GM18858 (cell line): ENCODE measurements at regions not wholly inside any gene's neighbourhood (a gene's known extent, or its start where the extent isn't known, plus 50 kb on each side); places are given as distances from the start of the nearest gene placed in this dataset.

Experiments
- ATAC-seq: cut with Tn5 transposase; IDR thresholded peaks from one replicate; pipeline ENCODE4 v1.9.1; 2021; ENCODE audit not compliant: unreplicated experiment

DNA sequence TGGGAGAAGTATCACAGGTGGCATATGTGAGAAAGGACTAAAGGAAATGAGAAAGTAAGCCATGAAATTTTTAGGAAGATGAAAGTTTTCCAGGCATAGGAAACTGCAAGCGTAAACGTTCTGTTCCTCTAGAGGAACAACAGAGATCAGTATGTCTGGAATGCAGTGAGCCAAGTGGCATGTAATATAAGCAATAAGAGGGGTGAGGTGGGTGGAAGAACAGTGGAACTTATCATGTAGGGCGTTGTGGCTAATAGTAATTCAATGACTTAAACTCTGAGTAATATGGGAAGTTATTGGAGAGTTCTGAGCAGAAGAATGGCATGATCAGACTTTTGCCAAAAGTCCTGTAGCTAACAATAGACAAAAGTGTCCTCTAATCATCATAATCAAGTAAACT is 902.9 kb downstream of the EPHA3 start:
- no peak for ATAC-seq

- ATAC-seq = no peak
Observed at GRCh38 chr3:90011131-90011530, 903.7 kb downstream of the EPHA3 start.

DNA sequence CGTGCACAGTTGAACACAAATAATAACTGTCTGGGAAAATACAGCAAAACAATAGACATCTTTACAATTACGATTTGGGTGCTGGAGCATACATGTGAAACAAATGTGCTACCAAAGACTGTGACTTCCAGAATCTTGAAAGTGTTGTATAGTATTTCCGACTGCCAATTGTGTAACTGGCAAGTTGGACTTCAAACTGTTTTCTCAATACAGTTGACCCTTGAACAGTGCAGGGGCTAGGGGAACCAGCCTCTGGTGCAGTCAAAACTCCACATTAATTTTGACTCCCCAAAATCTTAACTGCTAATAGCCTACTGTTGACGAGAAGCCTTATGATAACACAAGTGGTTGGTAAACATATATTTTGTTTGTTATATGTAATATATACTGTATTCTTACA is 904.2 kb downstream of the EPHA3 start:
- ATAC-seq = no peak

DNA sequence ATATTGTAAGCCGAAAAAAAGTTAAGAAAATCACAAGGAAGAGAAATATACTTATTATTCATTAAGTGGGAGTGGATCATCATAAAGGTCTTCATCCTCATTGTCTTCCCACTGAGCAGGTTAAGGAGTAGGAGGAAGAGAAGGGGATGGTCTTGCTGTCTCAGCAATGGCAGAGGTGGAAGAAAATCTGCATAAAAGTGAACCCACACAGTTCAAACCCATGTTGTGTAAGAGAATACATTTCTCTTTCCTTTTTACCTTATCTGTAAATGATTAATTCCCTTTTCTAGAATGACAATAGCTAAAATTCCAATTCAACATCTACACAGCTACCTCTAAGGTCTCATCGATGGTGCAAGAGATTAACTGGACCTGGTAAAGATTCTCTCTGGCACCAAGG is 904.6 kb downstream of the EPHA3 start:
- ATAC-seq = no peak

DNA sequence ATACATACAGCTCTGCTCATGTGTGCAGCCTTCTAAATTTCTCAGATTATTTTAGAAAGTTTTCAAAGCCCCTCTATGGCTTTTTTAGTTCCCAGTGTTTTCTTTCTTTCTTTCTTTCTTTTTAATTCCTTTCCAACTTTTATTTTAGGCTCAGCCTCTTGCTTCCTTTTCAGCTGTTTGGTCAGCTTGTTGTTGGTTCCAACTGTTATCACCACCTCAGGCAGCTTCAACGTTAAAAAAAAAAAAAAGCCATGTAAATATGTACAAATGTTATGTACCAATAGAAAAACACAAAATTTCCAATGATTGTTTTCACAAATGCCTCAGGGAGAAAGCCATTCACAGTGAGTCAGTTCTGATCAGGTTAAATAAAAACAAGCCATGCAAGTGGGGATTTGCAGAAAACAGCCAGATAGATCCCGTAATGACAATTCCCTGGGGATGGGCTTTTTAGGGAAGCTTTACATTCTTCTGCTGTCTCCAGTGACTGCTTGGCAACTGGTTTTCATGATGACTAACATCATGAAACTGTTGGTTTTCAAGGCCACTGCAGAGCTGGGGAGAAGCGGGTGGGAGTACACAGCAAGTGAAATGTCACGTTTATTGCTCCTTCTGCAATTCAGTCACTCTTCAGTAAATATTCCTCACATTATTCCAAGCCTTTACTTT is 908.4 kb downstream of the EPHA3 start:
- ATAC-seq = no peak

DNA sequence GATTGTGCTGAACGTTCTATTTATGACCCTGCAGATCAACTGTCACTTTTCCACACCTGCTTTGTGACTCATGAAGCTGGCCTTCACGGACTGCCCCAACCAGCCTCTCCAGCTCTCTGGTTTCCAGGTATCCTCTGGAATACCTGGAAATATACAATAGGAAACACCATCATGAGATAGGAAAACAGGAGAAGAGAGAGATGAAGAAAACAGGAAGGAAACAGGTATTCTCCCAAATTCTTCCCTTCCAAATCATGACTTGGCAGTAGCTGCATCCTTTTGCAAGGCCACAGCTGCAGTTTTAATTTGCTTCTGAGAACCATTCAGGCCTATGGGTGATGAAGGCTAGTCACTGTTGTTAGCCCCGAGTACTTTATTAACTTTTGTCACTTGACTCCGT is 909.1 kb downstream of the EPHA3 start:
- ATAC-seq = no peak

GRCh38 chr3:90018779-90019178 is 911.4 kb downstream of the EPHA3 start:
- ATAC-seq = no peak

DNA sequence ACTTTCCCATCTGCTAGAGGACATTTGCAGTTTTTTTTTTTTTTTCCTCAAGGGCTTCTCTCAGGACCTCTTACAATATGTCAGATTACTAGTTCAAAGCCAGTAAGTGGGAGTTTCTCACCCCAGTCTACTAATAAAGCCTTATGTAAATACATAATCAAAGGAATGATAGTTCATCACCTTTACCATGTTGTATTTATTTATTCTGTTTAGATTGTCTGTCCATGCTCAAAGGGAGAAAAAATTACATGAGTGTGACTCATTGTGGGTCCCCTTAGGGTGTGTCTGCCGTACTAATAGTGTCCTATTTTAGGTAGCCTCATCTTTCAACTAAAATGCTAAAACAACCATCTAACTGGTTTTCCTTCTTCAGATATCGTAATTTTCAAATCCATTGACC is 917.6 kb downstream of the EPHA3 start:
- ATAC-seq = no peak

DNA sequence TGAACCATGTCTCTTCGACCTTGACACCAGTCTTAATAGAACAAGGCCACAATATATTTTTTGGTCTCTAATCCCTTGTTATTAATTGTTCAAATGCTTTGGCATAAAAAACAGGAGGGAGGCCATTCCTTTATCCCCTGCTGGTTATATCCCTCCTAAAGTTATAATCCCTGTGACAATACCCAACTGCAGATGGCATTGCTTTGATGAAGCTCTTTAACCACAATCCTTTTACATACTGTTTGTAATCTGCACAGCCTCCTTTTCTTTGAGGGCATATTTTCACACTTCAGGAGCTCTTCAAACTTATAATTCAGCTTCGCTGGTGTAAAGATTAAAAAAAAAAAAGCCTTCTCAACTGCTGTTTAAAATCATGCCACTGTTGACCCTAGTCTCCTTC is 919.0 kb downstream of the EPHA3 start:
- ATAC-seq = no peak

GRCh38 chr3:90031121-90031520 is 923.7 kb downstream of the EPHA3 start:
- ATAC-seq = no peak

DNA sequence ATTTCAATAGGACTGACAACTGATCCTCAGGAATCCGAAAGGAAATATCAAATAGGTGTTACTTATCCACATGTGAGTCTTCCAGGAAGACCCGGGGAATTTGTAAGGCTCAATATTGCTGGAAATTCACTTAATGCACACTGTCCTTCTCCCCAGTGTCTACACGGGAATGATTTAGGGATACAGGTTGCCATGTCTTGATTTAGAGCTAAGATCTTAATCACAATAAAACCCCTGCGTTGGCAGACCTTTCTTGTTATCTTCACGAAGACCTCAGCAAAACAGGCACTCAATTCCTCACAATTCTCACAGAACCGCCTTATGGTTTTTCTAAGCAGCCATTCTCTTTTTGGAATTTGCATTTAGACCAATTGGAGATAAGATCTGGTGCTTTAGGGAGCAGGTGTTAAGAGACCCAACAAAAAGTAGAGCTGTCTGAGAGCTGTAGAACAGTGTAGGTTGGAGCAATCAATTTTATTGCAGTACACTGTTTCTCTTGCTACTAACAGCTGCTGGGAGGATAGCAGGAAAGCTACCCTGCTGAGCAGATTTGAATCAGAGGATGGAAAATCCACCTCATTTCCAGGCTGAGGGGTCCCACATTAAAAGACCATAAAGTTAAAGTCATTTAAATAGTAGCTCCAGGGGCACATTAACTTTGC is 925.7 kb downstream of the EPHA3 start:
- ATAC-seq = no peak

DNA sequence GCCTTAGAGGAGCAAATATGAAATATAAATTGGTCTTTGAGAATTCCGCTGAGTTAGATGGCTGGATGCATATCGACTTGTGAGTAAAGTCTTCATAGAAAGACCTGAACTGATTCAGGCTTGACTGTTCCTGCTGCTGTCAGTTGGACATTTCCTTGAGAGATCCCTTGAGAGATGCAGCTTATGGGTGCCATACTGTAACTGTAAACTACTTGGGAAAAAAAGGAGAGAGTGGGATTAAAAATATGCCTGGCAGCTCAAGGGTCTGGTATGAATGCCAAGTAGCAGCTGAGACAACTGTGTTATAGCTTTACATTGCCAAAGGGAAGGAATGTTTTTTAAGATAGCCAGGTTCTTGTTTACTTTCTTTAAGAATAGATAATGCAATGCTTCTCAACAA is 926.6 kb downstream of the EPHA3 start:
- no peak for ATAC-seq

- ATAC-seq = no peak
Observed at GRCh38 chr3:90035643-90036042, 928.2 kb downstream of the EPHA3 start.

DNA sequence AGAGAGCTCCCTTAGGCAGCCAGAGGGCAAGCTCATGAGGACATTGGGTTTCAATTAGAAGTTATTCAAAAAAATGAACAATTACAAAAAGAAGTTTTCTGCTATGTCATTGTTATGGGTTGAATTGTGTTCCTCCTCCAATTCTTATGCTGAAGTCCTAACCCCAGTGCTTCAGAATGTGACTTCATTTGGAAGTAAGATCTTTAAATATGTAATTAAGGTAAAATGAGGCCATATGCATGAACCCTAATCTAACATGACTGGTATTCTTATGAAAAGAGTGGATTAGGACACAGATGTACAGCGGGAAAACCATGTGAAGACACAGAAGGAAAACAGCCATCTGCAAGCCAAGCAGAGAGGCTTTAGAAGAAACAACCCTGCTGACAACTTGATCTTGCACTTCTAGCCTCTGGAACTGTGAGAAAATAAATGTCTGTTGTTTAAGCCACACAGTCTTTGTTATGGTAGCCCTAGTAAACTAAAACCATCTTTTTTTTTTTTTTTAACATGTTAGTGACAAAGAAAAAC is 929.6 kb downstream of the EPHA3 start:
- no peak for ATAC-seq

DNA sequence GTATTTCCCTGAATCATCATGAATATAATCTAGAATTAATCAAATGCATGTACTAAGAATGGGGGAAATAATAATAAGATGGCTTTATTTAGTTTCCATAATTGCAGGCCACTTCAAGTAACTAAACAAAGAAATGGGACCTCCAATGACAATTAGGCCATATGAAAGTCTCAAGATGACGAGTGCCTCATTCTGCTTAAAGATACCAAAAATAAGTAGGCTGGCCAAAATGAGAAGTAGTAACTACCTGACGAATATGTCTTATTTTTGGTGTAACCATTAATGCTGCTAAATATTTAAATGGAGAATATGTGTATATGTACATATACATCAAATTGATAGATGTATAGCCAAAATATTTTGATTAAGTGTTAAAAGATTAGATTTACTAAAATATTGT is 932.6 kb downstream of the EPHA3 start:
- ATAC-seq = no peak

DNA sequence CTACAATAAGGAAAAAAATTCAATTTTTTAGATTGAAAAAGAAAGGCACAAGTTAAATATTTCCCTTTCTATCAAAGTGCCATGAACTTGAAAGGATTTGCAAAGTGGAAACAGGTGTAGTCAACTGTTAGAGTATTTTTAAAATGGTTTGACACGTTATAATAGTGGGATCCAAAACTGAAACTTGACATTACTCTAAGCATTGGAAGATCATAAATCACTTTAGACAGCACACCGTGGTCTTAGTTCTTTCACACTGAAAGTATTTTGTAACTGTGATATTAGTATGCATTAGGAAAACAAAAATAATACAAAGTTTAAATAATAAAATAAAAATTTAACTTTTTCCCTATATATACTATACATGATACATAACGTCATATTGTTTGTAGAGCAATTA is 933.1 kb downstream of the EPHA3 start:
- ATAC-seq = no peak

DNA sequence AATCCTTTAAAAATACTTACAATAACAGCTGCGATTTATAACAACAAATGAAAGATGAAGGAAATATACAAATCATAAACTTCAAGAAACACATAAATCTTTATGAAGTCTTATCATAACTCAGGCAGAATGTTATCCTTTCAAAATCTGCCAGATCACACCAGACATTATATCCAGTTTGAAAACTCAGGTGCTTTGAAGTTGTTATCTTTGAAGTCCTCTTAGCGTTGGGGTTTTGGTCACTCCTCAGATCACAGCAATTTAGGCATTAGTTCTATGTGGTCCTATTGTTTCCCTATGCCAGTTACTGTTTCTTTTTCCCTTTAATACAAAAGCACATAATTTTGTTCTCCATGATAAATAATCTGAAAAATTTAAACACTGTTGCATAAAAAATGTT is 934.6 kb downstream of the EPHA3 start:
- ATAC-seq = no peak

- no peak for ATAC-seq
Observed at GRCh38 chr3:90043287-90043686, 935.9 kb downstream of the EPHA3 start.

GRCh38 chr3:90044084-90044816 is 936.8 kb downstream of the EPHA3 start:
- no peak for ATAC-seq

DNA sequence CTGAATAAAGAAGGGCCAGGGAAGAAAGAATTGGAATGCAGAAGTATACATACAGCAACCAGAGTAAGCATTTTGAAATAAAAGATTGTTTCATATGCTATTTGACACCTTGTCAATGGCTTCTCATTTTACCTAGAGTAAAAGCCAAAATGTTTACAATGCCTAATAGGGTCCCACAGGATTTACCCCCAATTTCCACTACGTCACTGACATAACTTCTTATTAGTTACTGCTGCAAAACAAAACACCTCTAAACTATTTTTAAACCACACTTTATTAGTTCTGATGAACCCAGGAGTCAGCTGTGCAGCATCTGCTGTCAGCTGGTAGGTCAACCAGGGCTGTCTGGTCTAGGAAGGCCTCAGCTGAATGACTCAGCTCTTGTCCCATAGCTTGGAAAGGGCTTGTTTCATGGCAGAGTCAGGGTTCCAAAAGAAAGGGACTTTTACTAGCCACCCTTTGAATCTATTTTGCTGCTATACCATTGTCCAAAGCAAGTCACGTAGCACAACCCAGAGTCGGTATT is 945.1 kb downstream of the EPHA3 start:
- ATAC-seq = no peak

GRCh38 chr3:90054311-90054710 is 946.9 kb downstream of the EPHA3 start:
- no peak for ATAC-seq

DNA sequence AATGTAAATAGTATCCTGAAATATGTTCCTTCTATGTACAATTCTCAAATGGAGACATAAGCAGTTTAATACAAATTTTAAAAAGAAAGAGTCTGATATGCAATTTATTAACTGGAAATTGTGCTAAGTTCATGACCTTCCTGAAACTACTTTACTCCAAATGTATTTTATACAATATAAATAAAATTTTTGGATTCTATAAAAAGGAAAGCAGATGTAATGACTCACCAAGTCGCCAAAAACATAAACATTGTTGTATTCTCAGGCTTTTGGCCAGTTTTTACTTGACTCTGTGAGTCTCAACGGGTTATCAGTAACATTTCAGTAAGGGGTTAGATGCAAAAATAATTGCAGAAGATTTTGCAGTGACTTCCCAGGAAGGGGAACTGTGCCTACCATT is 948.2 kb downstream of the EPHA3 start:
- ATAC-seq = no peak
